22Rv1 (cell line): ENCODE measurements at regions not wholly inside any gene's neighbourhood (a gene's known extent, or its start where the extent isn't known, plus 50 kb on each side); places are given as distances from the start of the nearest gene placed in this dataset.

Experiments used
- ZFX ChIP-seq: fragments of 450-650 bp; IDR thresholded peaks from 2 replicates; pipeline ENCODE4 v1.6.1; 2017; ENCODE audit warnings: antibody characterized with exemption, borderline replicate concordance
- TF ChIP-seq, protein P1 (sequence below): fragments of 450-650 bp; IDR thresholded peaks from 2 replicates; pipeline ENCODE4 v1.5.1; 2017; ENCODE audit warnings: mild to moderate bottlenecking

GRCh38 chr2:234259440-234259839 lies 208.9 kb downstream of the SPP2 start:
- TF ChIP-seq, protein P1, sequence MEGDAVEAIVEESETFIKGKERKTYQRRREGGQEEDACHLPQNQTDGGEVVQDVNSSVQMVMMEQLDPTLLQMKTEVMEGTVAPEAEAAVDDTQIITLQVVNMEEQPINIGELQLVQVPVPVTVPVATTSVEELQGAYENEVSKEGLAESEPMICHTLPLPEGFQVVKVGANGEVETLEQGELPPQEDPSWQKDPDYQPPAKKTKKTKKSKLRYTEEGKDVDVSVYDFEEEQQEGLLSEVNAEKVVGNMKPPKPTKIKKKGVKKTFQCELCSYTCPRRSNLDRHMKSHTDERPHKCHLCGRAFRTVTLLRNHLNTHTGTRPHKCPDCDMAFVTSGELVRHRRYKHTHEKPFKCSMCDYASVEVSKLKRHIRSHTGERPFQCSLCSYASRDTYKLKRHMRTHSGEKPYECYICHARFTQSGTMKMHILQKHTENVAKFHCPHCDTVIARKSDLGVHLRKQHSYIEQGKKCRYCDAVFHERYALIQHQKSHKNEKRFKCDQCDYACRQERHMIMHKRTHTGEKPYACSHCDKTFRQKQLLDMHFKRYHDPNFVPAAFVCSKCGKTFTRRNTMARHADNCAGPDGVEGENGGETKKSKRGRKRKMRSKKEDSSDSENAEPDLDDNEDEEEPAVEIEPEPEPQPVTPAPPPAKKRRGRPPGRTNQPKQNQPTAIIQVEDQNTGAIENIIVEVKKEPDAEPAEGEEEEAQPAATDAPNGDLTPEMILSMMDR, result no peak
- no peak for TF ChIP-seq ZFX
